ENCODE measurements at regions not wholly inside any gene's neighbourhood (a gene's known extent, or its start where the extent isn't known, plus 50 kb on each side); places are given as distances from the start of the nearest gene placed in this dataset.

DNA sequence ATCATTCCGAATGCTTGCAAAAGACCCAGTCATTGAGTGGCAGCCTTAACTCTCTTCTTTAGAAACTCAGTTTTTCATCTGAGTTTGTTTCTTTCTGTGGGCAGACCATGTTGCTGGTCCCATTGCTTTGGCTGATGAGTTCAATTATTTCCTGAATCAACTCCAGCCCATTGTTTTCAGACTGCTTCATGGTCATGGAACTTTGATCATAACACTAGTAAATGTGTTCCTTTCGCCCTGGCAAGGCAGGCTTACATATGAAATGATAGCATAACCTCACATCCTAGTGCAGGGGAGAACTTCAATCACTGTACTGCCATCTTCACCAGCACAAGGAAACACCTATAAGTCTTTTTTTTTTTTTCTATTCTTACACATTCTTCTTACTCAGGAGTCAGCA is 50.0 kb upstream of the DUSP10 start:
- Histone ChIP-seq H3K27ac (ENCODE audit: low read depth in 2 of 2, low read length in 2 of 2) (no peak overlapping the region), H3K36me3 (ENCODE audit: control insufficient read depth in 2 of 3, insufficient read depth in 3 of 3, low read length in 3 of 3) (no peaks in the 10 kb centered on the region), H3K27me3 (ENCODE audit: control insufficient read depth, insufficient read depth, low read length) (no peaks in the 10 kb centered on the region), H3K4me3 (ENCODE audit: low read length in 3 of 3) (no peak overlapping the region), H3K9me3 (ENCODE audit: control insufficient read depth in 2 of 3, insufficient read depth in 1 of 3, low read length in 3 of 3) (no peaks in the 10 kb centered on the region), H3K9ac (ENCODE audit: low read length in 3 of 3) (no peak overlapping the region), H3K4me1 (ENCODE audit: control insufficient read depth in 2 of 3, insufficient read depth in 2 of 3, low read depth in 1 of 3, low read length in 3 of 3) (no peaks in the 10 kb centered on the region)
- FAIRE-seq (no peak), DNase-seq (no peak)
- TF ChIP-seq CTCF (IDR thresholded peaks at IDR 0.05; ENCODE audit: borderline replicate concordance, extremely low read depth, insufficient read depth), result no peak
- intact Hi-C loops (cut with DNase I), result no loop called here
